OCI-LY7 (cell line): ENCODE measurements at regions not wholly inside any gene's neighbourhood (a gene's known extent, or its start where the extent isn't known, plus 50 kb on each side); places are given as distances from the start of the nearest gene placed in this dataset.

ENCODE experiments used
- BruUV-seq: library from RNA; stranded (reverse); fragments of 400-500 nt; replicated peaks from 2 replicates; lab custom pipeline; 2021; lab: Mats Ljungman, UMichigan
- CTCF ChIA-PET: fragments of 300-600 bp; sonication (Branson Sonifier 250); formaldehyde crosslinking; loops from one replicate; lab custom pipeline; 2022; ENCODE audit warnings: antibody characterized with exemption; ENCODE audit not compliant: unreplicated experiment; lab: Charles Lee
- POLR2A ChIA-PET: fragments of 300-600 bp; sonication (Branson Sonifier 250); formaldehyde crosslinking; loops from one replicate; lab custom pipeline; 2022; ENCODE audit warnings: antibody characterized with exemption; lab: Charles Lee
- DNase-seq: peaks from one replicate; pipeline ENCODE4 v3.0.0-alpha.2; 2015; ENCODE audit warnings: low spot score
- H2AFZ ChIP-seq: fragments of 200-600 bp; sonication (generic), shearing (Covaris generic); 2 replicates; pipeline ENCODE4 v1.6.1; 2014; ENCODE audit warnings: mild to moderate bottlenecking, antibody characterized with exemption, low read length, moderate library complexity
- H3K27ac ChIP-seq: fragments of 200-600 bp; sonication (generic); 2 replicates; pipeline ENCODE4 v1.5.1; 2014; ENCODE audit warnings: mixed run types, low read depth, mild to moderate bottlenecking, moderate library complexity, low read length, inconsistent platforms; ENCODE audit not compliant: poor library complexity, severe bottlenecking
- H3K36me3 ChIP-seq: fragments of 200-600 bp; sonication (generic); 2 replicates; pipeline ENCODE4 v1.6.1; 2014; ENCODE audit warnings: mild to moderate bottlenecking, antibody characterized with exemption, low read length, moderate library complexity, mixed read lengths; ENCODE audit not compliant: insufficient read depth
- H3K4me1 ChIP-seq: fragments of 200-600 bp; sonication (generic); 2 replicates; pipeline ENCODE4 v1.5.1; 2014; ENCODE audit warnings: mild to moderate bottlenecking, low read length; ENCODE audit not compliant: insufficient read depth, poor library complexity, severe bottlenecking
- H3K4me2 ChIP-seq: fragments of 200-600 bp; sonication (generic); 2 replicates; pipeline ENCODE4 v1.6.1; 2014; ENCODE audit warnings: mild to moderate bottlenecking, low read length
- H3K4me3 ChIP-seq: fragments of 200-600 bp; sonication (generic); 2 replicates; pipeline ENCODE4 v1.5.1; 2014; ENCODE audit warnings: mild to moderate bottlenecking, low read depth, low read length; ENCODE audit not compliant: poor library complexity, severe bottlenecking
- H3K79me2 ChIP-seq: fragments of 200-600 bp; sonication (generic); 2 replicates; pipeline ENCODE4 v1.6.1; 2016; ENCODE audit warnings: low read depth, mild to moderate bottlenecking, low read length, moderate library complexity, mixed read lengths; ENCODE audit not compliant: insufficient read depth
- H3K9me2 ChIP-seq: fragments of 200-600 bp; sonication (generic); 2 replicates; pipeline ENCODE4 v1.6.1; 2016; ENCODE audit warnings: mild to moderate bottlenecking, low read length, mixed read lengths; ENCODE audit not compliant: insufficient read depth
- H3K9me3 ChIP-seq: fragments of 200-600 bp; sonication (generic); 2 replicates; pipeline ENCODE4 v1.6.1; 2014; ENCODE audit warnings: mild to moderate bottlenecking, mixed run types, low read length, mixed read lengths
- H4K20me1 ChIP-seq: fragments of 200-600 bp; sonication (generic); 2 replicates; pipeline ENCODE4 v1.6.1; 2014; ENCODE audit warnings: mild to moderate bottlenecking, antibody characterized with exemption, low read length, moderate library complexity, mixed read lengths; ENCODE audit not compliant: insufficient read depth
- EZH2phosphoT487 ChIP-seq: fragments of 200-600 bp; sonication (generic); IDR thresholded peaks from 2 replicates; pipeline ENCODE4 v1.6.1; 2018; ENCODE audit warnings: low read depth, borderline replicate concordance, mild to moderate bottlenecking, mixed run types, antibody characterized with exemption, low read length, moderate library complexity, mixed read lengths
- intact Hi-C: fragments of 100-400 bp; cut with micrococcal nuclease; formaldehyde crosslinking; loops from one replicate; pipeline ENCODE4 v1.10.0; 2022; ENCODE audit not compliant: unreplicated experiment
- TF ChIP-seq, protein P1 (sequence below): fragments of 200-600 bp; sonication (generic); conservative IDR thresholded peaks from 2 replicates; pipeline ENCODE4 v1.5.1; 2014; ENCODE audit warnings: mild to moderate bottlenecking, antibody characterized with exemption, low read length, moderate library complexity, mixed read lengths

DNA sequence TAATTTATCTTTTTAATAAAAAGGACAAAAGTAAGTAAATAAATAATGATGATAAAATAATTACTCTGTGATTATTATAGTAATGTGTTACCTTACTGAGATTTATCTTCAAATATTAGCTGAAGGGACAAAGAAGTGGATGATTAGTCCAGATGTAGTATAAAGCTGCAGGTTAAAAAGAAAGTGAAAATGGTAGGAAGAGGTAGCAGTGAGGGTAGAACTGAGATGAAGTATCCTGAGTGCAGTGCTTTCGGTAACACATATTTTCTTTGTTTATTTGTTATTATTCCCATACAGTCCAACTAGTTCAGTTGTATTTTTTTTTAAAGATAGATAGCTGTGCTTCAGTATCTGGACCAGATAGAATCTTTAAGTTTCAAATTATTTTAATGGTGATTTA is 1203.5 kb downstream of the NCAM2 start:
- H3K79me2 ChIP-seq = no peaks in the 10 kb centered on the region
- H4K20me1 ChIP-seq = no peaks in the 10 kb centered on the region
- TF ChIP-seq EZH2phosphoT487 = no peak
- TF ChIP-seq, protein P1, sequence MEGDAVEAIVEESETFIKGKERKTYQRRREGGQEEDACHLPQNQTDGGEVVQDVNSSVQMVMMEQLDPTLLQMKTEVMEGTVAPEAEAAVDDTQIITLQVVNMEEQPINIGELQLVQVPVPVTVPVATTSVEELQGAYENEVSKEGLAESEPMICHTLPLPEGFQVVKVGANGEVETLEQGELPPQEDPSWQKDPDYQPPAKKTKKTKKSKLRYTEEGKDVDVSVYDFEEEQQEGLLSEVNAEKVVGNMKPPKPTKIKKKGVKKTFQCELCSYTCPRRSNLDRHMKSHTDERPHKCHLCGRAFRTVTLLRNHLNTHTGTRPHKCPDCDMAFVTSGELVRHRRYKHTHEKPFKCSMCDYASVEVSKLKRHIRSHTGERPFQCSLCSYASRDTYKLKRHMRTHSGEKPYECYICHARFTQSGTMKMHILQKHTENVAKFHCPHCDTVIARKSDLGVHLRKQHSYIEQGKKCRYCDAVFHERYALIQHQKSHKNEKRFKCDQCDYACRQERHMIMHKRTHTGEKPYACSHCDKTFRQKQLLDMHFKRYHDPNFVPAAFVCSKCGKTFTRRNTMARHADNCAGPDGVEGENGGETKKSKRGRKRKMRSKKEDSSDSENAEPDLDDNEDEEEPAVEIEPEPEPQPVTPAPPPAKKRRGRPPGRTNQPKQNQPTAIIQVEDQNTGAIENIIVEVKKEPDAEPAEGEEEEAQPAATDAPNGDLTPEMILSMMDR = no peak
- no peaks in the 10 kb centered on the region for H3K36me3 ChIP-seq
- CTCF ChIA-PET = no interaction called here
- no peak overlapping the region for H2AFZ ChIP-seq
- POLR2A ChIA-PET = interaction anchor here (0.7 kb wide), 2 partner anchors 482 to 969 kb away, joined by 3 to 6 read pairs; no protein-coding TSS in a partner anchor
- H3K4me2 ChIP-seq = no peak overlapping the region
- no peaks in the 10 kb centered on the region for H3K4me1 ChIP-seq
- no peaks in the 10 kb centered on the region for H3K9me2 ChIP-seq
- intact Hi-C loops = no loop called here
- peaks cover 8% of the 10 kb centered on the region; the same call in 1 of the 2 replicates for H3K9me3 ChIP-seq
- no peak overlapping the region for H3K27ac ChIP-seq
- no peak overlapping the region for H3K4me3 ChIP-seq
- no TSS peak for BruUV-seq
- DNase-seq = no peak

DNA sequence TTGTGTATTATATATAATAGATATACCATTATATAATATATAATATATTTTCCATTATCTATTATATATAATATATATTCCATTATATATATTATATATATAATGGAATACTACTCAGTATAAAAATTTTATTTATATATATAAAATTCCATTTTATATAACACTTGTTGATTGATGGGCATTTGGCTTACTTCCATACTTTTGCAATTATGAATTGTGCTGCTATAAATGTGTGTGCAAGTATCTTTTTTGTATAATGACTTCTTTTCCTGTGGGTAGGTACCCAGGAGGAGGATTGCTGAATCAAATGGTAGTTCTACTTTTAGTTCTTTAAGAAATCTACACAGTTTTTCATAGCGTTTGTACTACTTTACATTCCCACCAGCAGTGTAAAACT is 1211.1 kb downstream of the NCAM2 start:
- Histone ChIP-seq H4K20me1 (no peaks in the 10 kb centered on the region), H3K4me3 (no peak overlapping the region), H3K27ac (no peak overlapping the region), H3K4me2 (no peak overlapping the region), H3K79me2 (no peaks in the 10 kb centered on the region), H3K4me1 (no peaks in the 10 kb centered on the region), H3K36me3 (no peaks in the 10 kb centered on the region), H2AFZ (no peak overlapping the region), H3K9me2 (no peaks in the 10 kb centered on the region), H3K9me3 (0 out of 2 replicates have a peak, but pooled peaks cover 3% of the 10 kb centered on the region)
- no peak for DNase-seq
- ChIA-PET POLR2A (no interaction called here), CTCF (no interaction called here)
- intact Hi-C loops = no loop called here
- no TSS peak for BruUV-seq
- TF ChIP-seq, protein P1 = no peak
- TF ChIP-seq EZH2phosphoT487 = no peak

DNA sequence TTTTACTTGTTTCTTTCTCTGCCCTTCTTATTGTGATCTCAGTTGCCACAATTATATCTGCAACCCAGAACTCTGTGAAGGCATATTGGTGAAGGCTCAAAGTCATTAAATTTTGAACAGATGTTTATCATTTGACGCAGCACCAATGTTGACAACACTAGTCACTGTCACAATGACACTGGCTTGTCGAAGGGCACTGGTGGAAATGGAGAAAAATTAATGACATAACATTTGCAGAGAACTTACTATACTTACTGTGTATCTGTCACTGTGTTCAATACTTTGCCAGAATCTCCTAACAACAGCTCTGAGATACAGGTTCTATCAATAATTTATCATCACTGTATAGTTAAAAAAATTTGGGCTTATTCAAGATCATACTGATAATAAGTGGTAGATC is 1213.7 kb downstream of the NCAM2 start:
- Histone ChIP-seq H3K4me1 (no peaks in the 10 kb centered on the region), H3K27ac (no peak overlapping the region), H4K20me1 (no peaks in the 10 kb centered on the region), H3K9me2 (no peaks in the 10 kb centered on the region), H3K4me3 (no peak overlapping the region), H3K4me2 (no peak overlapping the region), H3K9me3 (peaks cover 8% of the 10 kb centered on the region; the same call in 1 of the 2 replicates), H2AFZ (no peak overlapping the region), H3K36me3 (no peaks in the 10 kb centered on the region), H3K79me2 (no peaks in the 10 kb centered on the region)
- intact Hi-C loops = no loop called here
- ChIA-PET POLR2A (no interaction called here), CTCF (no interaction called here)
- no peak for DNase-seq
- TF ChIP-seq, protein P1 = no peak
- TF ChIP-seq EZH2phosphoT487 = no peak
- no TSS peak for BruUV-seq
